Peyer's patch (tissue), 4 donors: ENCODE measurements at regions not wholly inside any gene's neighbourhood (a gene's known extent, or its start where the extent isn't known, plus 50 kb on each side); places are given as distances from the start of the nearest gene placed in this dataset.

ENCODE experiments used
- DNase-seq, 3 donors: peaks; one replicate each; pipeline ENCODE4 v3.0.0-alpha.2; 2017 to 2019
- H3K27ac ChIP-seq, 4 donors: fragments of 200-600 bp; sonication (generic); one replicate each; pipeline ENCODE4 v1.5.1; 2016 to 2019
- H3K27me3 ChIP-seq, 2 donors: fragments of 200-600 bp; sonication (generic); one replicate each; pipeline ENCODE4 v1.5.1; 2019
- H3K36me3 ChIP-seq, 3 donors: fragments of 200-600 bp; sonication (generic); one replicate each; pipeline ENCODE4 v1.5.1; 2016 to 2019
- H3K4me1 ChIP-seq, 4 donors: fragments of 200-600 bp; sonication (generic); one replicate each; pipeline ENCODE4 v1.5.1; 2016 to 2019
- H3K4me3 ChIP-seq, 4 donors: fragments of 200-600 bp; sonication (generic); 1 replicate in 3 of 4; 2 replicates in 1 of 4; pipeline ENCODE4 v1.5.1; 2016 to 2019; ENCODE audit warnings: mild to moderate bottlenecking in 1 of 4
- H3K9me3 ChIP-seq, 4 donors: fragments of 200-600 bp; sonication (generic); one replicate each; pipeline ENCODE4 v1.5.1; 2016 to 2019; ENCODE audit warnings: mild to moderate bottlenecking in 1 of 4
- CTCF ChIP-seq, 6 experiments: fragments of 450-650 bp in 4 of 6; fragments of 200-600 bp in 2 of 6; sonication (generic) in 1 of 6; IDR thresholded peaks; one replicate each; pipeline ENCODE4 v1.5.1; 2017 to 2019; ENCODE audit warnings: antibody characterized with exemption in 6 of 6, mild to moderate bottlenecking in 3 of 6, moderate library complexity in 1 of 6
- POLR2A ChIP-seq, 2 donors: fragments of 450-650 bp; IDR thresholded peaks; one replicate each; pipeline ENCODE4 v1.5.1; 2017; ENCODE audit warnings: antibody characterized with exemption in 2 of 2, mild to moderate bottlenecking in 2 of 2, moderate library complexity in 2 of 2

DNA sequence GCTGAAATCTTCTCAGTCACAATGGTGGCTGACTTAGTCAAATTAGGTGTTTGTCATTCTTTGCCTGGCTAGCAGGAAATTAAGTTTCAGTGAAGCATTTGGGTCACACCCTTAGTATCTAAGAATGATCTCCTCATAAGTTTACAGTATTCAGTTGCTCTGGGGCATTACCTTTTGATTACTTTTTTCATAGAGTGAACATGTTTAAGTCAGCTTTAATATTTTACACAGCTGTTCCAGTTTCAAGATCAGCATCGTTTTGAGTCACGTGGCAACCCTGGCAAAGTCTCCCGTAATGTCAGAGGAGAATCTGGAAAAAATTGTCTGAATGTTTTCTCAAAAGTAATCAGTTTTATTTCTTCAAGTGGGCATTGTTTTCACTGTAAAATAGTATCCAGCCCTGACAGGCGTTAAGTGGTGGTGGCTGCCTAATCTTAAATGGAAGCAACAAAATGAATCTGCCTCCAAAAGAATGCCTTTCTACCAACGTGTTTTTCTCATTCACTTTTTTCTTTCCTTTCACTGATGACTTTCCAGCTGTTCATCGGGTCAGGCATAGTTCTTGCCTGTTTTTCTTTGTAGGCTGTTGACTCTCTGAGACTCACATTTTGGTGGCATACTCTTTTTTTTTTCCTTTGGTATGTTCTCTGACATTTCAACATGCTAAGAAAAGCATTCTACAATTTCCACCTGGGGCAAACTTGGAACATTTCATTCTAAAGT is 319.6 kb upstream of the TCF4 start:
- H3K9me3 ChIP-seq = no peaks in the 10 kb centered on the region
- no peaks in the 10 kb centered on the region for H3K36me3 ChIP-seq
- H3K4me1 ChIP-seq = no peaks in the 10 kb centered on the region
- no peak for TF ChIP-seq POLR2A (IDR thresholded peaks at IDR 0.05)
- no peak for TF ChIP-seq CTCF (IDR thresholded peaks at IDR 0.05)
- DNase-seq = no peak
- no peak overlapping the region for H3K27ac ChIP-seq
- no peak overlapping the region for H3K4me3 ChIP-seq
- no peaks in the 10 kb centered on the region for H3K27me3 ChIP-seq

DNA sequence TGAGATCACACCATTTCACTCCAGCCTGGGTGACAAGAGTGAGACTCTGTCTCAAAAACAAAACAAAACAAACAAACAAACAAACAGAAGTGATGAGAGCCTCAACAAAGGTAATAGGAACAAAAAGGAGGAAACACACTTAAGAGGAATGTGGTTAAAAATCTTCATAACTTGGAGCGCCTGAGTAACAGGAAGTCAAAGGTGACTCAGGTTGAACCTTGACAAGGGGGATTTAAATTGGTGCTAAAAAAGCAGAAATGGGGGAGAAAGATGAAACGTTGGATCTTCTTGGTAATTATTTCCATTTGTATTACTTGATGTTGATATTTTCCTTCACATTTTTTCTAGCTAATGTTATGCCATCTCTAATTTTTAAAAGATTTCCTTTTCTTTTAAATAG is 318.5 kb upstream of the TCF4 start:
- no peaks in the 10 kb centered on the region for H3K9me3 ChIP-seq
- TF ChIP-seq POLR2A (IDR thresholded peaks at IDR 0.05) (no peak), CTCF (IDR thresholded peaks at IDR 0.05) (no peak)
- no peak for DNase-seq
- H3K27ac ChIP-seq = no peak overlapping the region
- H3K27me3 ChIP-seq = no peaks in the 10 kb centered on the region
- H3K36me3 ChIP-seq = no peaks in the 10 kb centered on the region
- H3K4me3 ChIP-seq = no peak overlapping the region
- no peaks in the 10 kb centered on the region for H3K4me1 ChIP-seq

DNA sequence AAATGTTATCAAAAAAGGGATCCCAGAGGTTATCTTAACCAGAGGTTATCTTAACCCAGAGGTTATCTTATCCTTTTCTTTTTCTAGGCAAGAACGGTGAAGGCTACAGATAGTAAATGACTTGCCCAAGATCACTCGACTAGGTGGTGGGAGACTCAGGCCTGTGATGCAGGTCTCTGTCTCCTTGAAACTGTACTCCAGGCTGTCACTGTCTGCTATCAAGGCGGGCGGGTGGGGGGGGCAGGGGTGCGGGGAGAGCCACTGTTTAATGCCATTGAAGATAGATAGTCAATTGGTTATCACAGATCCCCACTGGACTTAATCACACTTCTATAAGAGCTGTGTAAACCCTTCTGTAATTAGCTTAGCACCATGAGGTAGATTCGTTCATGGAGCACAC is 315.9 kb upstream of the TCF4 start:
- Histone ChIP-seq H3K4me3 (no peak overlapping the region), H3K27ac (no peak overlapping the region), H3K27me3 (no peaks in the 10 kb centered on the region), H3K4me1 (no peaks in the 10 kb centered on the region), H3K36me3 (no peaks in the 10 kb centered on the region), H3K9me3 (no peaks in the 10 kb centered on the region)
- no peak for DNase-seq
- TF ChIP-seq POLR2A (IDR thresholded peaks at IDR 0.05) (no peak), CTCF (IDR thresholded peaks at IDR 0.05) (no peak)

- H3K27ac ChIP-seq = no peak overlapping the region
- H3K4me1 ChIP-seq = no peaks in the 10 kb centered on the region
- no peaks in the 10 kb centered on the region for H3K36me3 ChIP-seq
- no peak for TF ChIP-seq POLR2A (IDR thresholded peaks at IDR 0.05)
- no peak for TF ChIP-seq CTCF (IDR thresholded peaks at IDR 0.05)
- H3K9me3 ChIP-seq = no peaks in the 10 kb centered on the region
- no peak overlapping the region for H3K4me3 ChIP-seq
- H3K27me3 ChIP-seq = no peaks in the 10 kb centered on the region
- no peak for DNase-seq
These were observed 312.4 kb upstream of the TCF4 start for GRCh38 chr18:55900380-55900779.

- TF ChIP-seq CTCF (IDR thresholded peaks at IDR 0.05) = no peak
- no peak for TF ChIP-seq POLR2A (IDR thresholded peaks at IDR 0.05)
These were observed 309.2 kb upstream of the TCF4 start for GRCh38 chr18:55897091-55897689.

More at GRCh38 chr18:55897091-55897689, 309.2 kb upstream of the TCF4 start:
- no peak overlapping the region for H3K27ac ChIP-seq
- no peaks in the 10 kb centered on the region for H3K27me3 ChIP-seq
- H3K4me3 ChIP-seq = no peak overlapping the region
- DNase-seq = no peak
- H3K36me3 ChIP-seq = no peaks in the 10 kb centered on the region
- H3K9me3 ChIP-seq = no peaks in the 10 kb centered on the region
- no peaks in the 10 kb centered on the region for H3K4me1 ChIP-seq
